ENCODE measurements at regions not wholly inside any gene's neighbourhood (a gene's known extent, or its start where the extent isn't known, plus 50 kb on each side); places are given as distances from the start of the nearest gene placed in this dataset.

DNA sequence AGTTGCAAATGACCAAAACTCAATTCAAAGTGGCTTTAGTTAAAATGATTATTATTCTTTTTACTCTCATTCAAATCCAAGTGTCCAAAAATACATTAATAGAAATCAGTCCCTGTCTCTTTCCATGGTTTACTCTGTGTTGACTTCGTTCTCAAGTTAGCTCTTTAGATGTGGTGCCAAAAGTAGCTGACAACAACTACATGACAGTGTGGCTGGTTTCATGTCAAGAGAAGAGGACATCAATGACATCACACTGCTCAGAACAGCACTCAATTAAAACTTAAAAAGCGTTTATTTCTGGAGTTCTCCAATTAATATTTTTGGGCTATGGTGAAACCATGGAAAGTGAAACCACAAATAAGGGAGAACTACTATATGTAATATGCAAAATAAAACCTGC lies 1746.9 kb downstream of the LRRC4C start:
- 46 to 69% methylated on average over 2 of the region's 2 CpGs for WGBS, 2 donors
- no peak overlapping the region for H3K4me3 ChIP-seq (ENCODE audit: low read depth, poor library complexity, severe bottlenecking)
- intact Hi-C loops (cut with DNase I; ENCODE audit: low total_unique reads): no loop called here

DNA sequence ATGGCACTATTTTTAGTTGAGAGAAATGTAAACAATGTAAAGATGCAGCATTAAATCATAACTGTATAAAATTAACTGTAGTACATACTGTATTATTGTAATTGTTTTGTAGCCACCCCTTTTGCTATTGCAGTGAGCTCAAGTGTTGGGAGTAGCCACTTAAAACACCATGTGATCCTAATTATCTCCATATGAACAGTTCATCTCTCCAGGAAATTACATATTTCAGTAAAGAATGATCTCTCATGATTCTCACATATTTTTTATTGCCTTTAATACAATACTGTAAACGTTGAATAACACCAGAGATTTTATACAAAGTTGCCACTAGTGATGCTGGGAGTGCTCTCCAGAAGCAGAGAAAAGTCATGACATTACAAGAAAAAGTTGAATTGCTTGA lies 1768.6 kb downstream of the LRRC4C start:
- WGBS, 2 donors: 53 to 57% methylated on average over 1 of the region's 1 CpG
- intact Hi-C loops (cut with DNase I; ENCODE audit: low total_unique reads): no loop called here
- DNase-seq (ENCODE audit: low spot score in 2 of 2): no peak
- no peak overlapping the region for H3K4me3 ChIP-seq (ENCODE audit: low read depth, poor library complexity, severe bottlenecking)
- no peak for TF ChIP-seq POLR2A (IDR thresholded peaks at IDR 0.05)
- TF ChIP-seq, protein P1, sequence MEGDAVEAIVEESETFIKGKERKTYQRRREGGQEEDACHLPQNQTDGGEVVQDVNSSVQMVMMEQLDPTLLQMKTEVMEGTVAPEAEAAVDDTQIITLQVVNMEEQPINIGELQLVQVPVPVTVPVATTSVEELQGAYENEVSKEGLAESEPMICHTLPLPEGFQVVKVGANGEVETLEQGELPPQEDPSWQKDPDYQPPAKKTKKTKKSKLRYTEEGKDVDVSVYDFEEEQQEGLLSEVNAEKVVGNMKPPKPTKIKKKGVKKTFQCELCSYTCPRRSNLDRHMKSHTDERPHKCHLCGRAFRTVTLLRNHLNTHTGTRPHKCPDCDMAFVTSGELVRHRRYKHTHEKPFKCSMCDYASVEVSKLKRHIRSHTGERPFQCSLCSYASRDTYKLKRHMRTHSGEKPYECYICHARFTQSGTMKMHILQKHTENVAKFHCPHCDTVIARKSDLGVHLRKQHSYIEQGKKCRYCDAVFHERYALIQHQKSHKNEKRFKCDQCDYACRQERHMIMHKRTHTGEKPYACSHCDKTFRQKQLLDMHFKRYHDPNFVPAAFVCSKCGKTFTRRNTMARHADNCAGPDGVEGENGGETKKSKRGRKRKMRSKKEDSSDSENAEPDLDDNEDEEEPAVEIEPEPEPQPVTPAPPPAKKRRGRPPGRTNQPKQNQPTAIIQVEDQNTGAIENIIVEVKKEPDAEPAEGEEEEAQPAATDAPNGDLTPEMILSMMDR (IDR thresholded peaks at IDR 0.05): no peak

More for the DNA sequence above, 1746.9 kb downstream of the LRRC4C start:
- TF ChIP-seq POLR2A (IDR thresholded peaks at IDR 0.05): no peak
- TF ChIP-seq, protein P1 (IDR thresholded peaks at IDR 0.05): no peak
- DNase-seq (ENCODE audit: low spot score in 2 of 2): no peak

DNA sequence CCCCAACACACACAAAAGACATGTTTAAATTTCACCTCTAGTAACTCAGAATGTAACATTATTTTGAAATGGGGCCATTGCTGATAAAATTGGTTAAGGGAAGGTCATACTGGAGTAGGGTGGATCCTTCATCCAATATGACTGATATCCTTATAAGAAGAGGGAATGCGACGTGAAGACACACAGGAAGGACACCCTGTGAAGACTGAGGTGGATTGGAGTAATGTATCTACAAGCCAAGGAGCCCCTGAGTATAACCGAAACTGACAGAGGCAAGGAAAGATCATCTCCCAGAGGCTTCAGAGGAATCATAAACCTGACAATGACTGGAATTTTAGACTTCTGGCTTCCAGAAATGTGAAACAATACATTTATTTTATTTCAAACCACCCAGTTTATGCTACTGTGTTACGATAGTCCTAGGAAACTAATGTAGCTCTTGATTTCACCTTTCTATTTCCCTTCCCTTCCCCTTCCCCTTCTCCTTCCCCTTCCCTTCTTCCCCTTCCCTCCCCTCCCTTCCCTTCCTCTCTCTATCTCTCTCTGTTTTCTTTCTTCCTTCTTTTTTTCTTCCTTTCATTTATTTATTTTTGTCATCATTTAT lies 1775.4 kb downstream of the LRRC4C start:
- H3K4me3 ChIP-seq (ENCODE audit: low read depth, poor library complexity, severe bottlenecking): no peak overlapping the region
- no peak for TF ChIP-seq POLR2A (IDR thresholded peaks at IDR 0.05)
- TF ChIP-seq, protein P1 (IDR thresholded peaks at IDR 0.05): no peak
- intact Hi-C loops (cut with DNase I; ENCODE audit: low total_unique reads): no loop called here
- 88 to 90% methylated on average over 4 of the region's 4 CpGs for WGBS, 2 donors
- no peak for DNase-seq (ENCODE audit: low spot score in 2 of 2)

DNA sequence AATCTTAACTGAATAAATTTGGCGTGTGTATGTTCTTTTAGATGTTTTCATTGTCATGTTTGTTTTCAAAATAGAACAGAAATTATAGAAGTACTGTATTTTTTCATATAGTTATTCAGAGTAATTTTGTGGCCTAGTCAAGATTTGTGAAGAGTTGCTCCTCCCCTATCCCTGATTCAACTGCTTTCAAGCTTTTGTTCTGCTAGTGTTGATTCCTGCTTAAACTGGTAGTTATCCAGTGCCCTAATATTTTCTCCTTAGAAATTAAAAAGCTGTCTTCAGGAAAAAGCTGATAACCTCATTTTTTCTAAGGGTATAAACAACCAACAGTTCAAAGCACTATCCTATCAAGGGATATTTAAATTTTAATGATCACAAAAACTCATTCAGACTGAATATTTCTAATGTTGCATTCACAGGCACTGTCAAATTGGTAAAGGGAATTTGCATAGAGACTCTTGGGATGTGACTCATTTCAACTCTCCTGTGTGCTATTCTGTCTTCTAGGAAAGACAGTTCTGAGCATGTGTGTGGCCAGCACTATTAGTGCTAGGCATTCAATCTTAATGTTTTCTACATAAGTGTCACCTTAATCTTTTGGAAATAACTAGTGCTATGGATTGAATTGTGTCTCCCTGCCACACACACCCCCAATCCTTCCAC lies 1776.0 kb downstream of the LRRC4C start:
- DNase-seq (ENCODE audit: low spot score in 2 of 2): no peak
- WGBS, 2 donors: 70 to 74% methylated on average over 1 of the region's 1 CpG
- intact Hi-C loops (cut with DNase I; ENCODE audit: low total_unique reads): no loop called here
- TF ChIP-seq, protein P1 (IDR thresholded peaks at IDR 0.05): no peak
- no peak for TF ChIP-seq POLR2A (IDR thresholded peaks at IDR 0.05)
- H3K4me3 ChIP-seq (ENCODE audit: low read depth, poor library complexity, severe bottlenecking): no peak overlapping the region

DNA sequence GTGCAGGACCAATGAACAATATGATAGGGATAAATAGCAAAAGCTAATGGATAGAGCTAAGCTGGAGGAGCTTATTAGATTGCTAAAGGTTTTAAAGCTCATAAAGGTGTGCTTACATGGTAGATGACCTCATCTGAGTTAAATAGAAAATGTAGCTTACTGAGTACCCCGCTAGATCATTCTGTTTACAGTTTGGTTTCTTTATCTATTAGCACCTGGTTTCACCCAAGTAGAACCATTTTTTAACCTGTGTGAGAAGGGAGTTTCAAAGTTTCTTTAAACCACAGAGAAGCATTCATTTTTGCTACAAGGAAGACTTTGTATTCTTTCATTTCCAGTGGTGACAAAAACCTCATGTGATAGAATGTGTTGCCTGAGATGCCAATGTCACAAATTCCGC lies 1778.0 kb downstream of the LRRC4C start:
- TF ChIP-seq POLR2A (IDR thresholded peaks at IDR 0.05): no peak
- TF ChIP-seq, protein P1 (IDR thresholded peaks at IDR 0.05): no peak
- 65 to 68% methylated on average over 2 of the region's 2 CpGs for WGBS, 2 donors
- no peak overlapping the region for H3K4me3 ChIP-seq (ENCODE audit: low read depth, poor library complexity, severe bottlenecking)
- no peak for DNase-seq (ENCODE audit: low spot score in 2 of 2)
- intact Hi-C loops (cut with DNase I; ENCODE audit: low total_unique reads): no loop called here

Measured in lower leg skin (tissue), 4 donors.